IPS-15b (cell line): ENCODE measurements at regions not wholly inside any gene's neighbourhood (a gene's known extent, or its start where the extent isn't known, plus 50 kb on each side); places are given as distances from the start of the nearest gene placed in this dataset.

Experiments
- H3K27me3 ChIP-seq: one replicate; pipeline ENCODE4 v1.6.1; 2013; ENCODE audit warnings: low read length; ENCODE audit not compliant: control insufficient read depth, insufficient read depth
- H3K36me3 ChIP-seq: one replicate; pipeline ENCODE4 v1.6.1; 2013; ENCODE audit warnings: low read length; ENCODE audit not compliant: control insufficient read depth, insufficient read depth
- H3K4me1 ChIP-seq: one replicate; pipeline ENCODE4 v1.6.1; 2013; ENCODE audit warnings: mild to moderate bottlenecking, low read length; ENCODE audit not compliant: control insufficient read depth, insufficient read depth
- H3K4me3 ChIP-seq: one replicate; pipeline ENCODE4 v1.5.1; 2013; ENCODE audit warnings: low read depth, low read length
- H3K9ac ChIP-seq: one replicate; pipeline ENCODE4 v1.6.1; 2013; ENCODE audit warnings: low read depth, mild to moderate bottlenecking, low read length
- H3K9me3 ChIP-seq: one replicate; pipeline ENCODE4 v1.6.1; 2013; ENCODE audit warnings: mild to moderate bottlenecking, low read length; ENCODE audit not compliant: control insufficient read depth, insufficient read depth

DNA sequence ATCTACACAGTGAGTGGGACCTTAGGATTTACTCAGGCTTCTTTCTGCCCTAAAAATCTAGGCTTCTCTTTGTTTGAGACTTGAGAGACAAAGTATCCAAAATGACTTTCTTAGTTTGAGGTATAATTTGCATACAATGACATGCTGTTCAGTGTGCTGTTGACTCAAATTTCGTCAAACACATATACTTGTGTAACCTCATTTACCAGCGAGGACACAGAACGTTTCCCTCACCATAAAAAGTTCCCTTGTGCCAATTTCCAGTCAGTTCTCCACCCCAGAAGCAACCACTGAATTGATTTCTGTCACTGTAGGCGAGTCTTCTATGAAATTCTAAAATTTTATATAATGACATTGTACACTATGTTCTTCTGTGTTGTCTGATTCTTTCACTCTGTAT is 68.0 kb upstream of the MAF start:
- H3K4me1 ChIP-seq: no peaks in the 10 kb centered on the region
- no peaks in the 10 kb centered on the region for H3K36me3 ChIP-seq
- H3K9ac ChIP-seq: no peak overlapping the region
- no peaks in the 10 kb centered on the region for H3K27me3 ChIP-seq
- H3K9me3 ChIP-seq: no peaks in the 10 kb centered on the region
- no peak overlapping the region for H3K4me3 ChIP-seq

DNA sequence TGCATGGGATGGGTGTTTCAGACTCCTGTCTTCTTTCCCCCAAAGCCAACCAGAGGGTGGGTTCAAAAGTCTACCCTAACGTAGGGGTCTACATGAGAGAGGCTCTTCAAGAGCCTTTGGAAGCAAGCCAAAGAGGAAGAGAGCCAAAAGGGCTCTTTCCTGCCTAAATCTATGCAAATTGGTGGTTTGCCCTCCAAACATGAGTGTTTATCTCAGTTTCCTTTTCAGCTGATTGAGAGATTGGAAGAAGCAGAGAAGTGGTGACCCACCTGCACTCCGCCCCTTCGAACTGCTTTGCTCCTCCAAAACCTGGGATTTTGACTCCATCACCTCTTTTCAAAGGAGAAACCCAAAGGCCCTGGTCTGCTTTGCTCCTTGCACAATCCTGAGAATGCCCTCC is 65.4 kb upstream of the MAF start:
- H3K4me3 ChIP-seq: no peak overlapping the region
- H3K4me1 ChIP-seq: no peaks in the 10 kb centered on the region
- no peaks in the 10 kb centered on the region for H3K27me3 ChIP-seq
- no peaks in the 10 kb centered on the region for H3K9me3 ChIP-seq
- H3K36me3 ChIP-seq: no peaks in the 10 kb centered on the region
- no peak overlapping the region for H3K9ac ChIP-seq

DNA sequence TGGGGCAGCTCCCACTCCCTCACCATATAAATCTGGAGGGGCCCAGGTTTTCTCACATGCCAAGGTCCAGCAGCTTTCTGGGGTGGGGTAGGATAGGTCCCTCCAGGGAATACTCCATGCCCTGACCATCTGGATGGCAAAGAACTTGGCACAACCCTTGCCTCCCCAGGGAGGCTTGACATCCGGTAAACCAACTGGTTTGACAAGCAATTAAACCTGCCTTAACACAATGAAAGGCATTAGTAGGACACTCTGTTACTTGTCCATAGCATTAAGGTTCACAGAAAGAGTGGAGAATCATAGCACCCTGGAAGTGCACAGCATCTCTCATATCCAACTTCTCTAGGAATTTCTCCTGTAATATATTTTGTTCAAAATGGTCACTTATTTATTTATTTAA is 63.9 kb upstream of the MAF start:
- no peaks in the 10 kb centered on the region for H3K4me1 ChIP-seq
- no peaks in the 10 kb centered on the region for H3K9me3 ChIP-seq
- H3K36me3 ChIP-seq: no peaks in the 10 kb centered on the region
- no peak overlapping the region for H3K4me3 ChIP-seq
- no peaks in the 10 kb centered on the region for H3K27me3 ChIP-seq
- no peak overlapping the region for H3K9ac ChIP-seq

DNA sequence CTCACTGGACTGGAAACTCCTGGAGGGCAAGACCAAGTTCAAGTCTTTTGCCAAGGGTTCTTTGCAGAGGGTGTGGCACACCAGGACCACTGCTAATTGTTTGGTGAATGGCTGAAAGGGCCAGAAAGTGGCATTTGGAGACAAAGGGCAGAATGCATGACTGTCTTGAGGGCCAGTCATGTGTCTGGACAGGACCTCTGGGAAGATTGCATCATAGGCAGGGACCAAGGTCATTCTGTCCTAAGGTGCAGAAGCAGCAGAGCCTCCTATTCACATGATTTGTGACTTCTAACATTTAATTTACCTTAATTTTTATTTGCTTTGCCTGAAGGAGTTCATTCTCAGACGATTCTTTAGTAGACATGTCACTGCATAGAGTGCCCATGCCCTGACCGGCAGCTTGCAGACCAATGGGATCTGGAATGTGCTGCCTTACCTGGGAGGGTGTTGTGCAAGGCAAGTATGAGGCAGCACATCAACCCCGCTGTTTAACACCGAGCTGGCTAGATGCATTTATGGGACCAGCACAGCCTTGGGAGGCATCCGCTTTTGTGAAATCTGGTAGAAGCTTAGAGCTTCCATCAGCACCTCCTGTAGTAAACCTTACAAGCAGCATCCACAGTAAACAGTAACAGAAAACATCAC is 62.3 kb upstream of the MAF start:
- no peak overlapping the region for H3K4me3 ChIP-seq
- H3K9ac ChIP-seq: no peak overlapping the region
- H3K9me3 ChIP-seq: no peaks in the 10 kb centered on the region
- H3K36me3 ChIP-seq: no peaks in the 10 kb centered on the region
- no peaks in the 10 kb centered on the region for H3K27me3 ChIP-seq
- no peaks in the 10 kb centered on the region for H3K4me1 ChIP-seq

DNA sequence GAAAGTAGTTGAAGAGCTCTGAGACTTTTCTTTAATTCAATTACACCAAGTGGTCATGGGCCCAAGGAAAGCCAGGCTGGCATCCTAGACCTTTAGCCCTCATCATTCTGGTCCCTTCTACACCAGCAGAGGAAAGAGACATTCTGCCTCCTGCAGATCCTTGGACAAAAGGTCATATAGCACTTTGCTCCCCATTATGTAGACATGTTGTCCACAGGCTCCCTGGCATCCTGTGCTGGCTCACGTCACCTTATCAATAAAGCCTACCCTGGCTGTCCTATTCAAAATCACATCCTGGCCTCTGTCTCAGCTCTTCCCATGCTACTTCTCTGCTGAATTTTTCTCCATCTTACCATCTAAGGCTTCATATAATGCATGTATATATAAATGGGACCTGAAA is 61.6 kb upstream of the MAF start:
- H3K36me3 ChIP-seq: no peaks in the 10 kb centered on the region

DNA sequence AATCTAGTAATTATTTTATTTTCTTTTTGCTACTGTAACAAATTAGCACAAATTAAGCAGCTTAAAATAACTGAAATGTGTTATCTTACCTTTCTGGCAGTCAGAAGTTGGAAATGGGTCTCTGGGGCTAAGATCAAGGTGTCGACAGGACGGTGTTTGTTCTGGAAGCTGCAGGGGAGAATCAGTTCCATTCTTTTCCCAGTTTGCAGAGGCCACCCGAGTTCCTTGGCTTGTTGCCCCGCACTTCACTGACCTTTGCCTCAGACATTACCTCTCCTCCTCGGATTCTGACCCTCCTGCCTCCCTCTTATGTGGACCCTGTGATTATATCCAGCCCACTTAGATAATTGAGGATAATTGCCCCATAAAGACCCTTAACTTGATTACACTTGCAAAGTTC is 61.0 kb upstream of the MAF start:
- no peaks in the 10 kb centered on the region for H3K4me1 ChIP-seq
- H3K36me3 ChIP-seq: no peaks in the 10 kb centered on the region
- H3K27me3 ChIP-seq: no peaks in the 10 kb centered on the region
- no peaks in the 10 kb centered on the region for H3K9me3 ChIP-seq
- no peak overlapping the region for H3K9ac ChIP-seq
- H3K4me3 ChIP-seq: no peak overlapping the region

More for the DNA sequence above, 61.6 kb upstream of the MAF start:
- H3K9me3 ChIP-seq: no peaks in the 10 kb centered on the region
- H3K4me3 ChIP-seq: no peak overlapping the region
- no peaks in the 10 kb centered on the region for H3K4me1 ChIP-seq
- no peak overlapping the region for H3K9ac ChIP-seq
- no peaks in the 10 kb centered on the region for H3K27me3 ChIP-seq

DNA sequence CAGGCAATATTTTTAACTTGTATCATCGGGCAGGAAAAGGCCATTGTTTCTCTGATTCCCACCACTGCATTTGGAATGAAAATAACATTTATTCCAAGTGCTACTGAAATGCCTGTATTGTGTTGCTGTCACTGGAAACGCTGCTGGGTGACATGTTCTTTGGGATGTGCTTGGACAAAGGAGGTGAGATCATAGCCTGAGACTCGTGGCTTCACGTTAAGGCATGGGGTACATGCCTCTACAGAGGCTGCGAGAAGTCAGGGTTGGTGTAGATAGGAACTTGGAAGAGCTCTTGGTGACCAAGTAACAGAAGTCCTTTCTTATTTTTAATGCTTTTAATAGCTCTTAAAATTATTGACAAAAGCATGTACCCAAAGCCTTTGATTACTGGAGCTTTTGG is 58.8 kb upstream of the MAF start:
- Histone ChIP-seq H3K4me1 (no peaks in the 10 kb centered on the region), H3K27me3 (no peaks in the 10 kb centered on the region), H3K4me3 (no peak overlapping the region), H3K9ac (no peak overlapping the region), H3K36me3 (no peaks in the 10 kb centered on the region), H3K9me3 (no peaks in the 10 kb centered on the region)

DNA sequence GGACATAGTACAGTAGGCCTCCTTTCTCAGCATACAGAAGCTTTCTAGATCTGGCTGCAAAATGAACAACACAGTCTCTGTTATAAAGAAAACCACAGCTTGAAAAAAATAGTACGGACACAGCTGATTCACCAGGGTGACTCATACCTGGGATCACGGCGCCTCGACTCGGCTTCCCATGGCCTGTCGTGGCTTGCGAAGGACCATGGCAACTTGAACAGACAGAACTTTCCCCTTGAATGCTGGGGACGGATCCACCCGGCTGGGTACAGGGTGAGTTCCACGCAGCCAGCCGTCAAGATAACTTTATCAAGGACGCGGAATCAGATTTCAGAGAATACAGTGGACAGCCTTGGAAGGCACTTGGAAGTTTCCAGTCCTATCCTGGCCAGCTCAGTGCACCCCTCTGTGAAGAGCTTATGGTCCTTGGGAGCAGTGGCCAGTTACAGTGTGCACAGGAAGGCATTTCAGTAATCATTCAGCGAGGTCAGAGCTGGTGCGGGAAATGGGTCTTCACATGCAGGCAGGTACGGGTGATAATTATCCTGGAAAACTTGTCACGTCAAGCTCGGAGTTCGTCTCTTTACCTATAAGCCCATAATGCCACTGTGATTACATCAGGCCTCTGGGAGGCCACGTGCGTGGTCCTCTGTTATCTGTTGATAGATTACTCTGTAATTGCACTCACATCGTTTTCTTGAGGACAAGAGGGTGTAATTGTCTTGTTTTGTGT is 57.9 kb upstream of the MAF start:
- no peak overlapping the region for H3K4me3 ChIP-seq
- no peaks in the 10 kb centered on the region for H3K9me3 ChIP-seq
- H3K27me3 ChIP-seq: no peaks in the 10 kb centered on the region
- no peaks in the 10 kb centered on the region for H3K36me3 ChIP-seq
- no peaks in the 10 kb centered on the region for H3K4me1 ChIP-seq
- no peak overlapping the region for H3K9ac ChIP-seq

DNA sequence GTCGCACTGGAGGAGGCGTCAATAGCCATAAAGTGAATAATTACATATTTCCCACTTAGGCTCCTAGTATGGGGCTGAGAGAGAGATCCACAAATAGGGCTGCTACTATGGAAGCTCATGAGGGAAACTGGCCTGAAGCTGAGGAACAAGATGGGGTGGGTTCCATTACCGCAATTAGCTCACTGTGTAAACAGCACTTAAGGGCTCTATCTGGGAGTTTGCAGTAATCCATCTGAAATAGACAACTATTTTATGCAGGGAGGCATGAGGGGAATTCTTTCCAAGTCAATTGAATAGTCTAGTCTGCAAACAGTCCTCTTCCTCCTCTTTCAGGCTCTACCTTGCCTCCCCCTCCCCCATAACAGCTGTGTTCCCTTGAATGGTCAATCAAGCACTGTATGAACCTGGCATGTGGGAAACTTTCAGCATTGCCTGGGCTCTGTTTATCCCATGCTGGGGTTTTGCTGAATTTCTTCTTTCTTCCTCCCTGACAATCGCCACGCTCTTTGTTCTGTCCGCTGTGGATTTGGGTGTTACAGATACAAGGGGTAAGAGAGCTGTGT is 56.1 kb upstream of the MAF start:
- Histone ChIP-seq H3K36me3 (no peaks in the 10 kb centered on the region), H3K4me1 (no peaks in the 10 kb centered on the region), H3K9ac (no peak overlapping the region), H3K9me3 (no peaks in the 10 kb centered on the region), H3K27me3 (no peaks in the 10 kb centered on the region), H3K4me3 (no peak overlapping the region)

DNA sequence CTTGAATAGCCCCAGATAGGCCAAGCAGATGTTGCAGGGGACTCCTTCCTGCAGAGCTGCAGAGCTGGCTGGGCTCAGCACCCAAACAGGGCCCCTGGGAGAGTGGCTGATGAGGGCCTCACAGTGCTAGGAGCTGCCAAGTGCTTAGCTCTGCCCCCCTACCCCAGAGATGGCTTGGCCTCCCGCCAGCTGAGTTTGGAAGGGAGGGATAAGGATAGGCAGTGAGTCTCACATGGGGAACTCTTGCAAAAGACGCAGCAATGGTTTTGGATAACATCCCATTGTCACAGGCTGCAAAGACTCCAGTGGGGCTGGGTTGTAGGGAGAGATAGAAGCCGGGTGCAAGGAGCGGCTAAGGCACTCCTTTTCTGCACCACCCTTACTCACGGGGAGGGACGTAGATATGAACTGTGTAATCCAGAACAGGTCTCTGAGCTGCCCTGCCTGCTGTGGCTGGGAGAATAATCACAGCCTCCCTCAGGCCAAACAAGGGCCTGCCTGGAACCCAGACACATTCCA is 52.9 kb upstream of the MAF start:
- no peaks in the 10 kb centered on the region for H3K36me3 ChIP-seq
- no peak overlapping the region for H3K9ac ChIP-seq
- no peaks in the 10 kb centered on the region for H3K4me1 ChIP-seq
- H3K27me3 ChIP-seq: no peaks in the 10 kb centered on the region
- H3K9me3 ChIP-seq: no peaks in the 10 kb centered on the region
- no peak overlapping the region for H3K4me3 ChIP-seq

DNA sequence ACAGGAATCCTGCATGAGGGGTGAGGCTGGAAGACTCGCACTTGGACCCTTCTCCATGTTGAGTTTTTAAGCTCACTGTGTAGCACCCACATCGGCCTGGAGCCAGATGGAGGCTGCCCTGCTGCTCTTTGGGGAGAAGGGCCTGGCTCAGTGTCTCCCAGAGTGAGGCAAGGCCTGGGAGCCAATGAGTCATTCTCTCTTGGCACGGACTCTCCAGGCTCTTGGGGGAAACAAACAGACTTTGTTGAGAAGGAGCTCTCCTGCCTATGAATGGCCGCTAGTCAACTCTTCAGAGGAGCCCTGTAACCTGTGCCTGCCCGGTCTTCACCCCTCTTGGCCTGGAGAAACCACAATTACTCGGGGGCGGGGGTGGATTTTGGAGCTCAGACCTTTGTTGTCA is 50.8 kb upstream of the MAF start:
- Histone ChIP-seq H3K9ac (no peak overlapping the region), H3K4me1 (no peaks in the 10 kb centered on the region), H3K9me3 (no peaks in the 10 kb centered on the region), H3K4me3 (no peak overlapping the region), H3K27me3 (no peaks in the 10 kb centered on the region), H3K36me3 (no peaks in the 10 kb centered on the region)
